ENCODE measurements at regions not wholly inside any gene's neighbourhood (a gene's known extent, or its start where the extent isn't known, plus 50 kb on each side); places are given as distances from the start of the nearest gene placed in this dataset.
A peak's percentile ranks its signal among the peaks of the same experiment; 100 is the strongest.

DNA sequence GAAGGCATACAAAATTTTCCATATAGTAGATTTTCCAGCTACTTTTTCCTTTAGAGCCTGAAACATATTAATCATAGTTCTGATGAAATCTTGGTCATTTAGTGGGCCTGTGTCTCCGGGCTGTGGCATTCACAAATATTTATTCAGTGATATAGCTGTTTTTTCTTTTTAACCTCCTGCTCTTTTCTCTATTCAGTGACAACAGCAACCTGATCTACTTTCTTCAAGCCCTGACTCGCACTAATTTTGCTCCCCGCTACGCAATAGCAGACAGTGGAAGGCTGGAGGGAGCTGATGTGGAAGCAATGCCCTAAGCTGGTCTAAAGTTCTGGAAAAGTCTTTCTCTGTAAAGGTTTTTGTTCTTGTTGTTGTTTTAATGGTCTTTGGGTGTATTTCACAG, 289.7 kb downstream of the SLITRK6 start:
- TF ChIP-seq CTCF (IDR thresholded peaks at IDR 0.05; ENCODE audit: low read depth, low read length), result no peak
- no peaks in the 10 kb centered on the region for H3K36me3 ChIP-seq
- no peak for DNase-seq
- no peaks in the 10 kb centered on the region for H3K27me3 ChIP-seq (ENCODE audit: insufficient read depth, low read depth, severe bottlenecking)
- no peak overlapping the region for H3K27ac ChIP-seq
- H3K9me3 ChIP-seq (ENCODE audit: severe bottlenecking), result no peaks in the 10 kb centered on the region
- no peak overlapping the region for H3K4me3 ChIP-seq (ENCODE audit: low read depth, low read length)

DNA sequence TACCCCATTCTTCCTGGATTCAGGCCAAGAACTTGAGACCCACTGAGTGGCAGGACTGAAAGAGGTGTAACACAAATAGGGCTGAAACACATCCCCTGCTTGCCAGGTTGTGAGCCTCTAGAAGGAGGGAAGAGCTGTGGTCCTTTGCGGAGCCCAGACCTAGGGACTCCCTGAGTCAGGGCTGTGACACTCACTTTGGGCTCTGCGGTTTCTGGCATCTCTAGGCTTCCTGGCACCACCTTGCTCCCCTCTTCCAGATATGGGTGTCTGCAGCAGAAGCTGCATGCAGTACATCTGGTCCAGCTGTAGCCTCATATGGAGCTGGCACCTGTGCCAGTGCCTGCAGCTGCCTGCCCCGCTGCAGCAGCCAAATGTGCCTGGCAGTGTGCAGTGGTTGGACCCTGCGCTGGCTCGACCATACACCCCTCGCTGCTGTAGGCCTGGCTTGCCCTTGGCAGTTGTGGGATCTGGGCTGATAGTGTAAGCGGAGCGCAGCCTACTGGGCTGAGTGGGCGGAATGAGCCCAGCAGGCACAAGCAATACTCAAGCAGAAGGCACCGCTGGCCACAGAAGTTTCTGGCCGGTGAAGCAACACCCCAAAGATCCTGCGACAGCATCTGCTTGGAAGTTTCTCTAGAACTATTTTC, 290.4 kb downstream of the SLITRK6 start:
- TF ChIP-seq CTCF (IDR thresholded peaks at IDR 0.05; ENCODE audit: low read depth, low read length), result peak; percentile 57
- Histone ChIP-seq H3K9me3 (ENCODE audit: severe bottlenecking) (no peaks in the 10 kb centered on the region), H3K27me3 (ENCODE audit: insufficient read depth, low read depth, severe bottlenecking) (no peaks in the 10 kb centered on the region), H3K27ac (no peak overlapping the region), H3K36me3 (no peaks in the 10 kb centered on the region), H3K4me3 (ENCODE audit: low read depth, low read length) (no peak overlapping the region)
- peak; percentile 29 for DNase-seq

GRCh38 chr13:85503797-85504196, 295.4 kb downstream of the SLITRK6 start:
- Histone ChIP-seq H3K4me3 (ENCODE audit: low read depth, low read length) (no peak overlapping the region), H3K9me3 (ENCODE audit: severe bottlenecking) (no peaks in the 10 kb centered on the region), H3K27ac (no peak overlapping the region), H3K27me3 (ENCODE audit: insufficient read depth, low read depth, severe bottlenecking) (no peaks in the 10 kb centered on the region), H3K36me3 (no peaks in the 10 kb centered on the region)
- DNase-seq, result no peak
- TF ChIP-seq CTCF (IDR thresholded peaks at IDR 0.05; ENCODE audit: low read depth, low read length), result no peak

DNA sequence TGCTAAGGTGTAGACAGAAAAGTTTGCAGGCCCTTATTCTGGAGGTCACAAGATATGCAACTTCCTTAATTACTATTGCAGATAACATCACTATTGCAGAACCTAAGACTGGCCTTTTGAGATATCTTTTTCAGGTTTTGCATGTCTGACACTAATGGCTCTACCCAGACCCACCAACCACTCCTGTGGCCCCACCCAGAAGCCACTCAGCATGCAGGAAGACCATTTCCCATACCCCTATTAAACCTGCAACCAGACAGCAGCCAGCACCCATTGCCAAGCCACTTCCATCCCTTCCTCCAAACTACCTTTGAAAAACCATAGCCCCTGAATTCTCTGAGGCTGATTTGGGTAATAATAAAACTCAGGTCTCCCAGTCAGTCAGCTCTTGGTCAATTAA, 297.6 kb downstream of the SLITRK6 start:
- no peak for DNase-seq
- no peak for TF ChIP-seq CTCF (IDR thresholded peaks at IDR 0.05; ENCODE audit: low read depth, low read length)
- Histone ChIP-seq H3K9me3 (ENCODE audit: severe bottlenecking) (no peaks in the 10 kb centered on the region), H3K27me3 (ENCODE audit: insufficient read depth, low read depth, severe bottlenecking) (no peaks in the 10 kb centered on the region), H3K36me3 (no peaks in the 10 kb centered on the region), H3K27ac (no peak overlapping the region), H3K4me3 (ENCODE audit: low read depth, low read length) (no peak overlapping the region)

DNA sequence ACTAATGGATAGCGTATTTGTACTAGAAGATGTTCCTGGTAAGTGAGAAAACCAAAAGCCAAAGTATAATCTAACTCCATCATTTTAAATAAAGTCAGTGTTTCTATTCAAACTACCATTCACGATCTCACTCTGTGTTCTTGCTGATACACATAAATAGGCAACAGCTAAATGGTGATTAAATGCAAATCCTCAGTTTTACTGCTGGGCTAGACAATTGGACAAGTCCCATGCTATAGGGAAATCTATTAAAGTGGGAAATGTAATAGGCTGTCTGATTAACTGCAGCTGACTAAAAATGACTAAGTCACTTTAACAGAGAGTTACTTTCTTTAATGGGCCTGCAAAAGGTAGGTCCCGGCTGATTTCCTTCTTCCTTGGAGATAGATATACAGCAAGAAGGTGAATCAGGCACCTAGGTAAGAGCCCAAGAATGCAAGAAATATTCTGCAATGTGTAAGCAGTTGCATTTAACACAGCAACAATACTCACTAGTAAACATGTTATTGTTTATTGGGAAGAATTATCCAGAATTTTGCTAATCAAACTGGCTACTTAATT, 298.4 kb downstream of the SLITRK6 start:
- Histone ChIP-seq H3K4me3 (ENCODE audit: low read depth, low read length) (no peak overlapping the region), H3K27me3 (ENCODE audit: insufficient read depth, low read depth, severe bottlenecking) (no peaks in the 10 kb centered on the region), H3K9me3 (ENCODE audit: severe bottlenecking) (no peaks in the 10 kb centered on the region), H3K27ac (no peak overlapping the region), H3K36me3 (no peaks in the 10 kb centered on the region)
- no peak for DNase-seq
- no peak for TF ChIP-seq CTCF (IDR thresholded peaks at IDR 0.05; ENCODE audit: low read depth, low read length)

GRCh38 chr13:85498774-85499173, 300.4 kb downstream of the SLITRK6 start:
- Histone ChIP-seq H3K27me3 (ENCODE audit: insufficient read depth, low read depth, severe bottlenecking) (no peaks in the 10 kb centered on the region), H3K36me3 (no peaks in the 10 kb centered on the region), H3K4me3 (ENCODE audit: low read depth, low read length) (no peak overlapping the region), H3K27ac (no peak overlapping the region), H3K9me3 (ENCODE audit: severe bottlenecking) (no peaks in the 10 kb centered on the region)
- no peak for DNase-seq
- TF ChIP-seq CTCF (IDR thresholded peaks at IDR 0.05; ENCODE audit: low read depth, low read length), result no peak
